AG09309 (cell line): ENCODE measurements at regions not wholly inside any gene's neighbourhood (a gene's known extent, or its start where the extent isn't known, plus 50 kb on each side); places are given as distances from the start of the nearest gene placed in this dataset.

Experiments used
- DNase-seq: peaks from one replicate; pipeline ENCODE4 v3.0.0-alpha.2; 2010; ENCODE audit warnings: low read depth
- H3K4me3 ChIP-seq: 2 replicates; pipeline ENCODE4 v1.5.1; 2011; ENCODE audit warnings: mild to moderate bottlenecking, low read depth, low read length, moderate library complexity; ENCODE audit not compliant: control insufficient read depth
- CTCF ChIP-seq: IDR thresholded peaks from 2 replicates; pipeline ENCODE4 v1.5.1; 2011; ENCODE audit warnings: mild to moderate bottlenecking, low read depth, low read length, inconsistent platforms; ENCODE audit not compliant: insufficient read depth, control insufficient read depth; ENCODE audit errors: missing control alignments

GRCh38 chr4:23333556-23333945 is 556.3 kb downstream of the PPARGC1A start:
- no peak for DNase-seq
- TF ChIP-seq CTCF = no peak
- no peak overlapping the region for H3K4me3 ChIP-seq

GRCh38 chr4:23332313-23332712 is 557.5 kb downstream of the PPARGC1A start:
- no peak for DNase-seq
- TF ChIP-seq CTCF = no peak
- H3K4me3 ChIP-seq = no peak overlapping the region

- no peak overlapping the region for H3K4me3 ChIP-seq
- DNase-seq = no peak
- no peak for TF ChIP-seq CTCF
Observed at GRCh38 chr4:23327120-23327519, 562.7 kb downstream of the PPARGC1A start.

GRCh38 chr4:23324021-23324690 is 565.7 kb downstream of the PPARGC1A start:
- no peak for DNase-seq
- no peak overlapping the region for H3K4me3 ChIP-seq
- TF ChIP-seq CTCF = no peak

- H3K4me3 ChIP-seq = no peak overlapping the region
- TF ChIP-seq CTCF = no peak
- DNase-seq = no peak
Observed at GRCh38 chr4:23323436-23323835, 566.4 kb downstream of the PPARGC1A start.

- H3K4me3 ChIP-seq = no peak overlapping the region
- TF ChIP-seq CTCF = no peak
- no peak for DNase-seq
Observed at GRCh38 chr4:23322732-23323131, 567.1 kb downstream of the PPARGC1A start.
